HepG2 (cell line): ENCODE measurements at regions not wholly inside any gene's neighbourhood (a gene's known extent, or its start where the extent isn't known, plus 50 kb on each side); places are given as distances from the start of the nearest gene placed in this dataset.
A peak's percentile ranks its signal among the peaks of the same experiment; 100 is the strongest.

Experiments used
- CEBPG ChIP-seq: IDR thresholded peaks from 2 replicates; pipeline ENCODE4 v1.6.1; 2016
- NR2F1 ChIP-seq, 2 experiments: fragments of 450-650 bp in 1 of 2; formaldehyde crosslinking in 1 of 2; IDR thresholded peaks; 2 replicates each; pipeline versions ENCODE4 v1.5.0 to v1.6.1; 2016 to 2020; ENCODE audit warnings: mild to moderate bottlenecking in 1 of 2, missing compliant biosample characterization in 1 of 2, missing genetic modification reagents in 1 of 2, moderate library complexity in 1 of 2
- SAFB2 ChIP-seq: sonication (generic); formaldehyde crosslinking; IDR thresholded peaks from 2 replicates; pipeline ENCODE4 v1.5.1; 2020; ENCODE audit warnings: missing genetic modification reagents, low read depth, mild to moderate bottlenecking, borderline replicate concordance
- ZNF333 ChIP-seq: sonication (generic); formaldehyde crosslinking; IDR thresholded peaks from 2 replicates; pipeline ENCODE4 v1.4.0; 2020; ENCODE audit warnings: mild to moderate bottlenecking, missing genetic modification reagents, borderline replicate concordance
- ZNF382 ChIP-seq: sonication (generic); formaldehyde crosslinking; IDR thresholded peaks from 2 replicates; pipeline ENCODE4 v1.5.0; 2020; ENCODE audit warnings: missing genetic modification reagents, mild to moderate bottlenecking, borderline replicate concordance
- ZNF501 ChIP-seq: sonication (generic); formaldehyde crosslinking; IDR thresholded peaks from 2 replicates; pipeline ENCODE4 v1.5.1; 2020; ENCODE audit warnings: mild to moderate bottlenecking, moderate library complexity, missing genetic modification reagents
- ZNF567 ChIP-seq: sonication (generic); formaldehyde crosslinking; IDR thresholded peaks from 2 replicates; pipeline ENCODE4 v1.8.1; 2023; ENCODE audit warnings: mild to moderate bottlenecking, missing genetic modification reagents, borderline replicate concordance
- ZSCAN30 ChIP-seq: sonication (generic); formaldehyde crosslinking; IDR thresholded peaks from 2 replicates; pipeline ENCODE4 v1.5.0; 2020; ENCODE audit warnings: mild to moderate bottlenecking, missing genetic modification reagents
- TF ChIP-seq, protein P1 (sequence below): sonication (generic); formaldehyde crosslinking; IDR thresholded peaks from 2 replicates; pipeline ENCODE4 v1.5.1; 2020; ENCODE audit warnings: mild to moderate bottlenecking, missing genetic modification reagents, borderline replicate concordance
- TF ChIP-seq, protein P2 (sequence below): sonication (generic); formaldehyde crosslinking; IDR thresholded peaks from 2 replicates; pipeline ENCODE4 v1.4.0; 2020; ENCODE audit warnings: missing genetic modification reagents, borderline replicate concordance
- TF ChIP-seq, protein P3 (sequence below): sonication (generic); formaldehyde crosslinking; IDR thresholded peaks from 2 replicates; pipeline ENCODE4 v1.8.0; 2022; ENCODE audit warnings: missing genetic modification reagents, mild to moderate bottlenecking, borderline replicate concordance
- TF ChIP-seq, protein P4 (sequence below): sonication (generic); formaldehyde crosslinking; IDR thresholded peaks from 2 replicates; pipeline ENCODE4 v1.5.1; 2020; ENCODE audit warnings: mild to moderate bottlenecking, missing genetic modification reagents
- TF ChIP-seq, protein P5 (sequence below): sonication (generic); formaldehyde crosslinking; IDR thresholded peaks from 2 replicates; pipeline ENCODE4 v1.4.0; 2020; ENCODE audit warnings: missing genetic modification reagents

DNA sequence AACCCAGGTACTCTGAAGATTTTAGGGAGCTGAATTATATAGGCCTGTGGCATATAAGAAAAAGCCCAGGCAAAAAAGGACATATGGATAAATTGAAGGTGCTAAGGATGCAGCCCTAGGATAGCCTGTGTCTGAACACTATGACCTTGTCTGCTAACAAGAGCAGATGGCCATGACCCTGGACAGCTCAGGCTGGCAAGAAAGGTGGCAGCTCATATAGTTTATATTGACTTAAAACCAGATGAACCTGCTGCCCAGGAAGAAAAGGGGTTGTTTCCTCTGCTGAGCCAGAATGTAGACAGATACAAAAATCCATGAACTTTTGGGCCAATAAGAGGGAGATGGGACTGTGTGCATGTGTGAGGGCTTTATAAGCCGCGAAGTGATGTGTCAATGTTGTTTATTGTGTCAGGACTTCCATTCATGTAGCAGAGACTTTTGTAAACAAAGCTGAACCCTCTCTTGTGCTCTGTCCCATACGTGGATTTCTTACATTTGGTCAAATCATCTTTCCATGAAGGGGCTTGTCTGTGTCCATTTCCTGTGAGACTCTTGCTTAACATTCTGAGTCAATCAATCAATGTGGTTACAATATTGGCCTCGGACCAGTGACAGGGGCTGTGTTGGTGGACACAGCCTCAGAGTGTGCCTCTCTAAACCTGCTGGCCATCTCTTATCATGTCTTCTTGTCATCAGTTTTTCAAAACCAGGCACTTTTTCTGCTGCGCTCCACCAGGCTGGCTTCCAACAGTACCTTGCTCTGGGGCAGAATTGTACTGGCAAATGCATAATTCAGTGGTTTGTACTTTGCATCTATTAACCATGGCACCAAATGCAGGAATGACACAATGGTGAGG lies 321.2 kb downstream of the WDR72 start (continued):
- TF ChIP-seq ZSCAN30 (CRISPR knock-in tag): no peak
- 0 out of 2 replicates have a peak, but pooled peaks have one; percentile 34 for TF ChIP-seq SAFB2 (CRISPR knock-in tag)
- 0 out of 2 replicates have a peak, but pooled peaks have one; percentile 48 for TF ChIP-seq ZNF501 (CRISPR knock-in tag)
- TF ChIP-seq, protein P1, sequence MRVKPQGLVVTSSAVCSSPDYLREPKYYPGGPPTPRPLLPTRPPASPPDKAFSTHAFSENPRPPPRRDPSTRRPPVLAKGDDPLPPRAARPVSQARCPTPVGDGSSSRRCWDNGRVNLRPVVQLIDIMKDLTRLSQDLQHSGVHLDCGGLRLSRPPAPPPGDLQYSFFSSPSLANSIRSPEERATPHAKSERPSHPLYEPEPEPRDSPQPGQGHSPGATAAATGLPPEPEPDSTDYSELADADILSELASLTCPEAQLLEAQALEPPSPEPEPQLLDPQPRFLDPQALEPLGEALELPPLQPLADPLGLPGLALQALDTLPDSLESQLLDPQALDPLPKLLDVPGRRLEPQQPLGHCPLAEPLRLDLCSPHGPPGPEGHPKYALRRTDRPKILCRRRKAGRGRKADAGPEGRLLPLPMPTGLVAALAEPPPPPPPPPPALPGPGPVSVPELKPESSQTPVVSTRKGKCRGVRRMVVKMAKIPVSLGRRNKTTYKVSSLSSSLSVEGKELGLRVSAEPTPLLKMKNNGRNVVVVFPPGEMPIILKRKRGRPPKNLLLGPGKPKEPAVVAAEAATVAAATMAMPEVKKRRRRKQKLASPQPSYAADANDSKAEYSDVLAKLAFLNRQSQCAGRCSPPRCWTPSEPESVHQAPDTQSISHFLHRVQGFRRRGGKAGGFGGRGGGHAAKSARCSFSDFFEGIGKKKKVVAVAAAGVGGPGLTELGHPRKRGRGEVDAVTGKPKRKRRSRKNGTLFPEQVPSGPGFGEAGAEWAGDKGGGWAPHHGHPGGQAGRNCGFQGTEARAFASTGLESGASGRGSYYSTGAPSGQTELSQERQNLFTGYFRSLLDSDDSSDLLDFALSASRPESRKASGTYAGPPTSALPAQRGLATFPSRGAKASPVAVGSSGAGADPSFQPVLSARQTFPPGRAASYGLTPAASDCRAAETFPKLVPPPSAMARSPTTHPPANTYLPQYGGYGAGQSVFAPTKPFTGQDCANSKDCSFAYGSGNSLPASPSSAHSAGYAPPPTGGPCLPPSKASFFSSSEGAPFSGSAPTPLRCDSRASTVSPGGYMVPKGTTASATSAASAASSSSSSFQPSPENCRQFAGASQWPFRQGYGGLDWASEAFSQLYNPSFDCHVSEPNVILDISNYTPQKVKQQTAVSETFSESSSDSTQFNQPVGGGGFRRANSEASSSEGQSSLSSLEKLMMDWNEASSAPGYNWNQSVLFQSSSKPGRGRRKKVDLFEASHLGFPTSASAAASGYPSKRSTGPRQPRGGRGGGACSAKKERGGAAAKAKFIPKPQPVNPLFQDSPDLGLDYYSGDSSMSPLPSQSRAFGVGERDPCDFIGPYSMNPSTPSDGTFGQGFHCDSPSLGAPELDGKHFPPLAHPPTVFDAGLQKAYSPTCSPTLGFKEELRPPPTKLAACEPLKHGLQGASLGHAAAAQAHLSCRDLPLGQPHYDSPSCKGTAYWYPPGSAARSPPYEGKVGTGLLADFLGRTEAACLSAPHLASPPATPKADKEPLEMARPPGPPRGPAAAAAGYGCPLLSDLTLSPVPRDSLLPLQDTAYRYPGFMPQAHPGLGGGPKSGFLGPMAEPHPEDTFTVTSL: peak; percentile 14; the same call in 1 of the 2 replicates
- TF ChIP-seq, protein P2, sequence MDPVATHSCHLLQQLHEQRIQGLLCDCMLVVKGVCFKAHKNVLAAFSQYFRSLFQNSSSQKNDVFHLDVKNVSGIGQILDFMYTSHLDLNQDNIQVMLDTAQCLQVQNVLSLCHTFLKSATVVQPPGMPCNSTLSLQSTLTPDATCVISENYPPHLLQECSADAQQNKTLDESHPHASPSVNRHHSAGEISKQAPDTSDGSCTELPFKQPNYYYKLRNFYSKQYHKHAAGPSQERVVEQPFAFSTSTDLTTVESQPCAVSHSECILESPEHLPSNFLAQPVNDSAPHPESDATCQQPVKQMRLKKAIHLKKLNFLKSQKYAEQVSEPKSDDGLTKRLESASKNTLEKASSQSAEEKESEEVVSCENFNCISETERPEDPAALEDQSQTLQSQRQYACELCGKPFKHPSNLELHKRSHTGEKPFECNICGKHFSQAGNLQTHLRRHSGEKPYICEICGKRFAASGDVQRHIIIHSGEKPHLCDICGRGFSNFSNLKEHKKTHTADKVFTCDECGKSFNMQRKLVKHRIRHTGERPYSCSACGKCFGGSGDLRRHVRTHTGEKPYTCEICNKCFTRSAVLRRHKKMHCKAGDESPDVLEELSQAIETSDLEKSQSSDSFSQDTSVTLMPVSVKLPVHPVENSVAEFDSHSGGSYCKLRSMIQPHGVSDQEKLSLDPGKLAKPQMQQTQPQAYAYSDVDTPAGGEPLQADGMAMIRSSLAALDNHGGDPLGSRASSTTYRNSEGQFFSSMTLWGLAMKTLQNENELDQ: no peak
- TF ChIP-seq, protein P3, sequence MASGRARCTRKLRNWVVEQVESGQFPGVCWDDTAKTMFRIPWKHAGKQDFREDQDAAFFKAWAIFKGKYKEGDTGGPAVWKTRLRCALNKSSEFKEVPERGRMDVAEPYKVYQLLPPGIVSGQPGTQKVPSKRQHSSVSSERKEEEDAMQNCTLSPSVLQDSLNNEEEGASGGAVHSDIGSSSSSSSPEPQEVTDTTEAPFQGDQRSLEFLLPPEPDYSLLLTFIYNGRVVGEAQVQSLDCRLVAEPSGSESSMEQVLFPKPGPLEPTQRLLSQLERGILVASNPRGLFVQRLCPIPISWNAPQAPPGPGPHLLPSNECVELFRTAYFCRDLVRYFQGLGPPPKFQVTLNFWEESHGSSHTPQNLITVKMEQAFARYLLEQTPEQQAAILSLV (CRISPR knock-in tag): no peak
- TF ChIP-seq ZNF382: no peak
- TF ChIP-seq, protein P4, sequence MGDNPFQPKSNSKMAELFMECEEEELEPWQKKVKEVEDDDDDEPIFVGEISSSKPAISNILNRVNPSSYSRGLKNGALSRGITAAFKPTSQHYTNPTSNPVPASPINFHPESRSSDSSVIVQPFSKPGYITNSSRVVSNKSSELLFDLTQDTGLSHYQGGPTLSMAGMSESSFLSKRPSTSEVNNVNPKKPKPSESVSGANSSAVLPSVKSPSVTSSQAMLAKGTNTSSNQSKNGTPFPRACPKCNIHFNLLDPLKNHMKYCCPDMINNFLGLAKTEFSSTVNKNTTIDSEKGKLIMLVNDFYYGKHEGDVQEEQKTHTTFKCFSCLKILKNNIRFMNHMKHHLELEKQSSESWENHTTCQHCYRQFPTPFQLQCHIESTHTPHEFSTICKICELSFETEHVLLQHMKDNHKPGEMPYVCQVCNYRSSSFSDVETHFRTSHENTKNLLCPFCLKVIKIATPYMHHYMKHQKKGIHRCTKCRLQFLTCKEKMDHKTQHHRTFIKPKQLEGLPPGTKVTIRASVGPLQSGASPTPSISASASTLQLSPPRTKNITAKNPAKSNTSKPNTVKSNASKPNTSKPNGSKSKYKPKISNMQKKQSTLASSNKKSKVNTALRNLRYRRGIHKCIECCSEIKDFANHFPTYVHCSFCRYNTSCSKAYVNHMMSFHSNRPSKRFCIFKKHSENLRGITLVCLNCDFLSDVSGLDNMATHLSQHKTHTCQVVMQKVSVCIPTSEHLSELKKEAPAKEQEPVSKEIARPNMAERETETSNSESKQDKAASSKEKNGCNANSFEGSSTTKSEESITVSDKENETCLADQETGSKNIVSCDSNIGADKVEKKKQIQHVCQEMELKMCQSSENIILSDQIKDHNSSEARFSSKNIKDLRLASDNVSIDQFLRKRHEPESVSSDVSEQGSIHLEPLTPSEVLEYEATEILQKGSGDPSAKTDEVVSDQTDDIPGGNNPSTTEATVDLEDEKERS: no peak
- TF ChIP-seq NR2F1 (CRISPR knock-in tag; IDR thresholded peaks at IDR 0.05): no peak
- TF ChIP-seq, protein P5, sequence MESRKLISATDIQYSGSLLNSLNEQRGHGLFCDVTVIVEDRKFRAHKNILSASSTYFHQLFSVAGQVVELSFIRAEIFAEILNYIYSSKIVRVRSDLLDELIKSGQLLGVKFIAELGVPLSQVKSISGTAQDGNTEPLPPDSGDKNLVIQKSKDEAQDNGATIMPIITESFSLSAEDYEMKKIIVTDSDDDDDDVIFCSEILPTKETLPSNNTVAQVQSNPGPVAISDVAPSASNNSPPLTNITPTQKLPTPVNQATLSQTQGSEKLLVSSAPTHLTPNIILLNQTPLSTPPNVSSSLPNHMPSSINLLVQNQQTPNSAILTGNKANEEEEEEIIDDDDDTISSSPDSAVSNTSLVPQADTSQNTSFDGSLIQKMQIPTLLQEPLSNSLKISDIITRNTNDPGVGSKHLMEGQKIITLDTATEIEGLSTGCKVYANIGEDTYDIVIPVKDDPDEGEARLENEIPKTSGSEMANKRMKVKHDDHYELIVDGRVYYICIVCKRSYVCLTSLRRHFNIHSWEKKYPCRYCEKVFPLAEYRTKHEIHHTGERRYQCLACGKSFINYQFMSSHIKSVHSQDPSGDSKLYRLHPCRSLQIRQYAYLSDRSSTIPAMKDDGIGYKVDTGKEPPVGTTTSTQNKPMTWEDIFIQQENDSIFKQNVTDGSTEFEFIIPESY (CRISPR knock-in tag): peak; percentile 91
- no peak for TF ChIP-seq ZNF333 (CRISPR knock-in tag)
- peak; percentile 70 for TF ChIP-seq CEBPG
- no peak for TF ChIP-seq ZNF567 (CRISPR knock-in tag)
